Activated CD8-positive, alpha-beta memory T cell treated with anti-CD3 and anti-CD28 coated beads, Interleukin-2, amount 50 U/mL, for 48 hours (primary cell): ENCODE measurements at regions not wholly inside any gene's neighbourhood (a gene's known extent, or its start where the extent isn't known, plus 50 kb on each side); places are given as distances from the start of the nearest gene placed in this dataset.

ENCODE experiments used
- DNase-seq: peaks from one replicate; pipeline ENCODE4 v3.0.0-alpha.2; 2020

DNA sequence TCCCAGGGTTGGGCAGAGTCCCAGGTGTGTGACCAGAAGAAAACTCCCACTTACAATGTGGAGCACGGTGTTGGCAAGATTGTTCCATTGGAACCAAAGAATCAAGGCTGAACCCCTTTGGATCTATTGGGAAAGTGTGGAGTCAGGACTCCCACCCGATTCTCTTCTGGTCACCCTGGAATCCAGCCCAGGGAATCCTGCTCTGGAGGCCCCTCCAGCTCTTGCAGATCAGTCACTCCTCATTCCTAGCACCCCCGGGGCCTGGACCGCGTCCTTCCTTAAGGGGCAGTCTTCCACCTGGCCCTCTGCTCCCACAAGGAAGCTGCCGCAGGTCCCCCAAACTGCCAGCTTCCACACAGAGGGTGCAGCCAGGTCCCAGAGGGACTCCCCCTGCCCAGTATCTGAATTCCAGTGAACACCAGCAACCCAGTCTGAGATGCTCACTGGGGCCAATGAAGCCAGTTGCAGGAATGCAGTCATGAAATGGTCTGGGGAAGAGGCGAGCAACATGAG lies 170.1 kb downstream of the GADD45G start:
- no peak for DNase-seq

DNA sequence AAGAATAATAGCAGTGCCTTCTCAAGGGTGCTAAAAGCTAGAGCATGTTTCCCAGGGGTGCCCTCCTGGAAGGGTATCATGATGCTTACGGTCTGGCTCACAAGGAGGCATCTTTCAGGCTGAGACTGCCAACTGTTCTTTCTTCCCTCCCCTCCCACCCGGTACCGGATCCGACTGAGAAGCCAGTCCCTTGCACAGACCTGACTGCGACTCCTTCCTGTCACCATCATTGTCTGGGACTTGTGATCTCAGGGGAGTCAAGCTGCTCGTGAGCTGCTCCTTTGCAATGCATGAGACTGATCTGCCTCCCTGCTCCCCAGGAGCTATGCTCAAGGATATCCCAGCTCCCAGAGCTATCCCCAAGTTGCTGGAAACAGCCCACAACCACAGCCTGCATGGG lies 170.8 kb downstream of the GADD45G start:
- DNase-seq, result no peak

DNA sequence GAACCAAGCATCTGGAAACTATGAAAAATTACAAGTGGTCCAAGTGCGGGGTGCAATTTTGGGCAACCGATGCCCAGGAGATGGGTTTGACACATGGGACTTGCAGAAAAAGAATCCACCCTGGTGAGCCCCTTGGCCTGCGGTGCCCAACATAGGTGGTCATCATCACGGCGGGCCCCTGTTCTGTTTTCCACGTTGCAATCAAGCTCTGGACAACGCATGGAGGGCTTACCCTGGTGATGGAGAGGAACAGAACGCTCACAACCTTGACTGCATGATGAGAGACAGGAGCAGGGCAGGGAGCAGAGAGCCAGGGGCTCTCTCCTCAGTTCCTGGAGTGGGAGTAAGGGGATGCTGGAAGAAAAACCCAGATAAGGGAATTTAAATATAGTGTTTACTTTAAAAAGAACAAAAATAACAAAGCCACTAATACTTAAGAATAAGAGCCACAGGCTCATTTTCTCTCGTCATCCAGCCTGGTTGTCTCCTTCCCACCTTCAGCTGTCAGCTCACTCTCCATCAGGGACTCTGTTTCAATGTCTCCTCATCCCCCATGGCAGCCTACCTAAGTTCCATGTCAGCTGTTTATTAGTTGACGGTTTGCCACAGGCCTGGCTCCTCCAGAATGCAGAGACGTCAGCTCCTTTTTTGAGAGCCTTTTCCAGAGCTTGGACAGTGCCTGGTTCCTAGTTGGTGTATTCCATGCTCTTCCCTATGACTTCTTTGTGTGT lies 172.1 kb downstream of the GADD45G start:
- no peak for DNase-seq

DNA sequence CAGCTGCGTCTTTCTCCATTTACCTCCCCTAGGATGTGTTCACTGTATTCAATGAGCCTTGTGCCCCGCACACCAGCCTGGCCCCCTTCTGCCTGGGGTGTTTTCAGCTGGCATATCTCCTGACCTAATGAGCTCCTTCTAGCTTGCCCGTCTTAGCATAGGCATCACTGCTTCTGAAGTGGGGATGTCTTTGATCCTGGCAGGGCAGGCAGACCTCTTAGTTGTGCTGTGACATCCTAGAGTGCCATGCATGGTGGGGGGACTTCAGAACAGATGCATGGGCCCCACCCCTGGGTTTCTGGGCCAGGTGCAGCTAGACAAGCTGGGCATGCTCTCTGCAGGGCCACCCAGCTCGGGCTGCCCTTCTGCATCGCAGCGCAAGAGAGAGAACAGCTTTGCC lies 172.7 kb downstream of the GADD45G start:
- DNase-seq, result no peak

DNA sequence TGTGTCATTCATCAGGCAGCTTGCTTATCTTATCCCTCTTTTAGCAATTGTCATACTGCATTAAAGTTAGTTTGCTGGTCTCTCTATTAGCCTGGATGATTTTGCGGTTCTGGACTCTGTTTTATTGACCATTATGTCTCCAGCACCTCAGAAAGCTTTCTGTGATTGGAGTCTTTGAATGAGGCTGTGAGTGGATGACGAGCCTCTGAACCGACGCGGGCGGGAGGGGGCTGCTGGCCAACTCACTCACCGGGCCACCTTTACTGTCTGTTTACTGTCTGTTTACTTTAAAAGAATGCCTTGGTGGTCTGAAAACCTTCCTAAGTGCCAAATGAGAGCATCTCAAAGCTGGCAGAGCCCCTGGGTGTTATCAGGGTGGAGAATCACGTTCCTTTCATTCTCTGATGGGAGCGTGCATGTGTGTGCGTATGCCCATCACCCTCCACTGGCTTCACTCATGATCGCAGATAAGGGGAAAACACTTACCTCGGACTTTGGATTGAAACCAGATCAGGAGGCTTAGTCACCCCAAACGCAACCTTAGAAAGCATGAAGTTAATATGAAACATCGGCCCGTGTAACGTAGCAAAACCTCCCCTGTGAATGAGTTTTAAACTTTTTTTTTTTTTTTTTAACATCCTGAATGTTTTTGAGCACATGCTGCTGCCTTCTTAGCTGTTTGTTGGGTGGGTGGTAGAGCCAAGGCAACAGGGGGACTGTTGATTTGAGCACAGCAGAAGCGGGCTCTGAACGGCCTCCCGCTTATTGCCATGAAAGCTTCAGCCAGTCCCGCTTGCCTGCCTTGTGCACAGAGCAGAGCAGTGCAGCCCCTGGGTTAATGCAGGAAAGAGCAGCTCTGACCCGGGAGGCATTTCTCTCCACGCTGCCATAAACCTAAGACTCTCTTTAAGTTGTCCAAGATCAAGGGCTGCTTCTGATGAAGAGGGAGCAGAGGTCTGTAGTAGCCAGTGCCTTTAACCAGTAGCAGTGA lies 173.6 kb downstream of the GADD45G start:
- DNase-seq, result no peak

DNA sequence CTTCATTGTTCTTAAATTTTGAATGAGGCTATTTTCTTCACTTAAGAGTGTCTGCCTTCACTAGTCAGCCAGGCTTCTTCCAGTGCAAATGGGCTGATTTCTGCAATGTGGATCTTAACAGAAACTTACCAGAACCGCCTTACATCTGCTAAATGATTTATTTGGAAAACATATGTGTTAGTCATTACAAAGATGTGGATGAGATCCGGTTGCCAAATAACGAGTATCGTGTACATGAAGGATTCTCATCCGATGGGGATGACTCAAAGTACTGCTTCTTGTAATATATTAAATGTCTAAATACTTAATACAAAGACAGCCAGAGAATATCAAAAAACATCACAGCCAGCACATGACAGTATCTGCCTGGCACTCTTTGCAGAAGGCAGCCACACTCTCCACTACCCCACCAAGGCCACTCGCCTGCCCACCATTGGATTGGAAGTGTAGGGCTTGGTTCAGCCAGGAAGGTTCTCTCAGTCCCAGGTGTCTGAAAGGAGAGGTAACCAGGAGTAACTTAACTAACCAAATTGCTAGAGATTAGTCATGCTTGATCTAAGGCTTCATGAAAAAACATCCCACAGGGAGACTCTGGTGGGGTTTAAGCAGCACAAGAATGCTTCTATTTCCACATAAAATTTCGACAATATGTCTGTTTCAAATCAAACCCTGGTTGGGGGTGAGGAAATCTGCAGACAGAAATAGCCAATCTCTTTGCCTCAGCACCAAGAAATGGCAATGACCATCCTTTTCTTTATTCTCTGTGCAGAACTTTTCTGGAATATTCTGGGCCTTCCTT lies 174.8 kb downstream of the GADD45G start:
- no peak for DNase-seq

DNA sequence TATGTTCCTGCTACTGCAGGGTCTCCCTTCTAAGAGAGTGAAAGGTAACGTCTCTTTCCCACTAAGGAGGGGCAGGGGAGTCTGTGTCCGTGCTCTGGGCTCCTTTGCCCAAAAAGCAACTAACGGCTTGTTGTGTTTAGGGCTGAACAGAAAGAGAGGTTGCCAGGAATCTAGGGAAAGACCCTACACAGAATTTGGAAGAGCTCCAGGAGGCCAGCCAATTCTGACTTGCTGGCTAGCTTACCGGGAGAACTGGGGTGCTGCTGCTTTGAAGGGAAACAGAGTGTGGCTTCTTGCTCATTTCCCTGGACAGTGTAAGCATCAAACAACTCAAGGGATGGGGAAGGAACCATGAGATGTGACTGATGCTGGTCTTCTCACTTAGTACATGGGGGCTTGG lies 176.1 kb downstream of the GADD45G start:
- DNase-seq, result no peak

DNA sequence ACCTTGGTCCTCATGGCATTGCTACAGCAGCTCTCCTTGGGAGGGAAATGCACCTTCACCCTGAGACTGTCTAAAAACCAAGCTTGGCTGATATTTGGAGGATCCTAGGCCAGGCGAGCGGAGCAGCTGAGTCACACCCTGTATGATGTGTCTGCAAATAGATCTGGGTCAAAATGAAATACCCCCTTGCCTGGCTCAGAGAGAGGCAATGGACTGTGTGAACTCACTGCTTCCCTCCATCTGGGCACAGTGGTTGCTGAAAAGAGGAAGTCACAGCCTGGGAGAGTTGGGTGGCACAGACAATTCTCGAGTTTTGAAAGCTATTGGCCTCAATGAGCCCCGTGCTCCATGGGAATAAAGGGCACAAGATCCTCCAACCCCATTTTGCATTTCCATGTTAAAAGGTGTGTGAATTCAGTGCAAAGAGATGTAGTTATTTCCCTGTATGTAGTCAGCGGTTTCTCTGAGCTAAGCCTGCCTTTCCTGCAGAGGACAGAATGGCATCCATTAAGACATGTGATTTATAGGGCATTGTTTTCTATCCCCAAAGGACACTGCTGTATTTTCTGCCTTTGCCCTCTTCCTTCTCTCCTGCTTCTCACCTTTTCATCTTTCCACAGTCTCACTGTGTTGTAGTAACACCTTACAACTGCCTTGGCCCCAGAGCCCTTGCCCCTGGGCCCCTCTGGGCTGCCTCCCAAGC lies 177.2 kb downstream of the GADD45G start:
- no peak for DNase-seq

DNA sequence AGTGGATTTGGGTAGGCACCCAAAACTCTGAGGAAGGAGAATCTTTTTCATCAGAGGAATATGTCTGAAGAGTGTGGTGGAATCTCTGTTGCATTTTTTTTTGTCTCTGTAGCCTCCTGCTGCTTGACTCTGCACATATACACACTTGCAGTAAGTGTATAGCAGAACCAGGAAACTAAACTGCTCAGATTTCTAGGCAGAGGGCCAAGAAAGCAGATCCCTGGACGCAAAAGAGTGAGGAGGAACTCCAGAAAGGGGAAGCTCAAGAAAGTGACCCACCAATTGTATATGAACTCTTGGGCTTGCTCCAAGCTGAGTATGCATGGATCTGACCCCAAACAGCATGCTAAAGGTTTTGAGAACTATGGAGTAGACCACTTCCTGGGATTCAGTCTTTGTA lies 181.8 kb downstream of the GADD45G start:
- no peak for DNase-seq

DNA sequence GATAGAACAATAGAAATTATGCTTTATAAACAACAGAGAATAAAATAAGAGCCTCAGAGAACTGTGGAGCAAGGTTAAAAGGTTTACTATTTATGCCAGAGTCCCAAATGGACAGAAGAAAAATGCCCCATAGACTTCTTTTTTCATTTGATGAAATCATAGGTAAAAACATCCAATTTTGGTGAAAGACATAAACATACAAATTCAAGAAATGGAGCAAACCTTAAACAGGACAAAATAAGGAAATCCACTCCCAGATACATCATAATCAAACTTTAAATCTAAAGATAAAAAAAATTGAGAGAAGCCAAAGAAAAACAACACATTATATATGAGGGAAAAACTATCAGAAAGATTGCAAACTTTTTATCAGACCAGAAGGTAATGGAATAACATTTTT lies 182.8 kb downstream of the GADD45G start:
- DNase-seq, result no peak

DNA sequence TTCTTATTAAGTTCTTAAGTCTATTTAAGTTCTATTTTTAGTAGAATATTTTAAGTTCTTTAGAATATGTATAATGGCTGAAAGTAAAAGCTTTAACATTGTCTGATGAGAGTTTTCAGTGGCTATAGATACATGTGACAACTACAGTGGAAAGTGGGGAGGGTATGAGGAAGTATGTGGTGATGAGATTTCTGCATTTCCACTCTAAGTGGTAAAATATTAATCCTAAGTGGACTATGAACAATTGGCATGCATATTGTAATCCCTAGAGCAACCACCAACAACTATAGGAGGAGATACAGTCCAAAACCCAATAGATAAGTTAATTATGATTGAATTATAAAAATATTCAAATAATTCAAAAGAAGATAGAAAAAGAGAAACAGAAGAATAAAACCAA lies 183.6 kb downstream of the GADD45G start:
- DNase-seq, result no peak

DNA sequence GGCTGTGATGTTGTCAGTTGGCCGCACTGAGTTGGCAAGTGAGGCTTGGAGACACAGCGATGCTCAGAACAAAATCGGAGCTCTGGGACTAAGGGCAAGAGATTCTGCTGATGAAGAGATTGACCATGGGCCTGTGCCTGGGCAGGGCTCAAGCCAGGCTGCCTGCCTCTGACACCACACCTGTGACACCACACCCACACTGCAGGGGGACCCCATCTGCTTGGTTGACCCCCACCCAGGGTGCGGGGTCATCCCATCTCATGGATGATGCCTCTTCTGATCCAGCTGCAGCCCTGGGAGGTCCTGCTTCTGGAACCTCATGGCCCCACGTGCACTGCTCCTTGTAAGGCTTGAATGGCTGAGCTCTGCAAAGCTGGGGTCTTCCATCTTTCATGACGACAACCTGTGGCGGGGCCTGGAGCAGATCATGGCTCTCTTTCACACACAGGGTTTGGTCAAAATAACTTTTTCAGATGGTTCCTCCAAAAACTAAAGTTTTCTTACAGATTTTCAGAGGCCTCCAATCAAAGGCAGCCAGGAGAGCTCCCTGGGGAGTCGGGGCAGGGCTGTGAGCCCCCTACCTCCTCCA lies 185.2 kb downstream of the GADD45G start:
- no peak for DNase-seq

DNA sequence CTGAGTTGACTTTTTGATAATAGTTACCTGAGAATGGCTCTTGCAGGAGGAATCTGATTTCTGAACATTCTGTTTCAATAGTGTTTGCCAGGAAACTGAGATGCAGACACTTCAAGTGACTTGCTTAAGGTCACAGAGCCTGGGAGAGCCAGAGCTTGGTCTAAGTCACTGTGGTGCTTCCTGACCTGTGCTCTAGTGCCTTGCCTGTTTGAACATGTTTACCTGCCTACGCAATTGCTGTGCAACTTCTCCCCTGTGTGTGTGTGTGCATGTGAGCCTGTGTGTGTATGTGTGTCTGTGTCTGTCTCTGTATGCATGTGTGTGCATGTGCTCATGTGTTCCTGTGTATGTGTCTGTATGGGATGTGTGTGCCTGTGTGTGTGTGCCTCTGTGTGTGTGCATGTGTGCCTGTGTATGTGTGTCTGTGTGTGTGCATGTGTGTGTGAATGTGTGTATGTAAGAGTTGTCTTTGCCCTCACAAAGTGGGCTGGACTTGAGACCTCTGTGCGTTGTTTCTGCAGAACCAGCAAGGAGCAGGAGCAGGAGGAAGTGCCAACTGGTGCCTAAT lies 185.8 kb downstream of the GADD45G start:
- DNase-seq, result no peak

DNA sequence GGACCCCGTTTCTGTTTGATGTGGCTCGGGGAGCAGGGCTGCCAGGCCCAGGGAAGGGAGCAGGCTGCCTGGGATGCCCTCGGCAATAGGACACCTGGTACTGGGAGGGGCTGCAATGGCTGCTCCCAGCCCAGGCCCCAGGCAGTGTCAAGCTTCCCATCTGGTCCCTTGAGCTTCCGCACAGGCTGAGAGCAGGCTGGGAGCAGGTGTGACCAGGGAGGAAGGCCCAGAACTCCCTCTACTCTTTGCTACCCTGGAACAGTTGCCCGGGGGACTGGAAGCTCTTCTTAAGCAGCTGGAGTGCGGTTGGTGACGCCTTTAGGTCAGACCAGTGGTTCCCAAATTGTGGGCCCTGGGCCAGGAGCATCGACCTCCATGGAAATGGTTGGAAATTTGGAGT lies 186.9 kb downstream of the GADD45G start:
- no peak for DNase-seq

DNA sequence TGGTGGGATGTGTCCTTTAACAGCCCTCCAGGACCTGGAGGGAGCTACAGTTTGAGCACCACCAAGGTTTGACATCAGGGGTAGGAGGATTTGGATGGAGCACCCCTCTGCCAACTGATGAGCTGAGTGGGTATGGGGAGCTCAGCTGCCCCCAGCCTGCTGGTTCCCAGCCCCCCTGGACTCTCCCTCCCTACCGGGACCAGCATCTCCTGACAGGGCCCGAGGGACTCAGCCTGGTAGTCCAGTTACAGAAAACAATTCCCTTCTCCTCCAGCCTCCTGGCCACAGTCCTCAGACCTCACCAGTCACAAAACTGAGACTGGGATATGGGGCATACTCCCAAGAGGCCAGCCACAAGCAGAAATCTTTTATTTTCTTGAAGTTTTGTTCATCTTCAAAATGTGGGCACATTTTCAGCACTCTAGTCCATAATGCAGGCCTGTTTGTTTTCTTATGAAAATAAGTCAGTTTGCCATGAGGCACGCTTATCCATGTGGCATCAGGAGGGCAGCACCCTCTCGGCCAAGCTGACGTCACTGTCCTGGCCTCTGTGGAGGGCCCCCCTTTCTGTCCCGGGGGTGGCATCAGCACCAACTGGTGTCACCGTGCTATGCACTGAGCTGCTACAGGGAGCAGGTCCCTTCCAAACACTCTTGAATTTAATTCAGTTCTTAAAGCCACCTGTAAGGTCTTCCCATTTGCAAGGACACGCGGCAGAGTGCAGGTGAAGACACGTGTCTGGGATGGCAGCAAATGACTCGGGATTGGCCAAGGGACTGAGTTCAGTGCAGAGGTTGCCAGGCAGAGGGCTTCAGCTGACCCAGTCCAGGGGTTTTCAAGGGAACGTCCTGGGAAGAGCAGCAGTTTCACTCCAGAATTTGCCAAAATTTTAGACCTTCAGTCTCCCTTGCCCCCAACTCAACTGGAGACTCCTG lies 187.6 kb downstream of the GADD45G start:
- no peak for DNase-seq

DNA sequence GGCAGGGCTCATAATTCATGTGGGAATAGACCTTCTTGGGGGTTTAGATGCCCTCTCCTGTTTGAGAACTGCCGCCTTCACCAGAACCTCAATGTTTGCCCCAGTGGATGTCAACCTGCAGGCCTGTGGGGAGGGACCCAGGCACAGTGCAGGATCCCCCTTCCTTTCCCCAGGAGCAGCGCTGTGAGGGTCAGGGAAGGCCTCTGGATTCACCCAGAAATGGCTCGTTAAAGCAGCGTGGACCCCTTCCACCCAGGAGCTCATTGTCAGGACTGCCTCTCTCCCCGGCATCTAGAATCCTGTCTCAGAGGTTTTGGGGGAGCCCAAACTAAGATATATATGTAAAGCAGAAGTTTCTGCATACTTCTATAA lies 188.3 kb downstream of the GADD45G start:
- DNase-seq, result no peak

DNA sequence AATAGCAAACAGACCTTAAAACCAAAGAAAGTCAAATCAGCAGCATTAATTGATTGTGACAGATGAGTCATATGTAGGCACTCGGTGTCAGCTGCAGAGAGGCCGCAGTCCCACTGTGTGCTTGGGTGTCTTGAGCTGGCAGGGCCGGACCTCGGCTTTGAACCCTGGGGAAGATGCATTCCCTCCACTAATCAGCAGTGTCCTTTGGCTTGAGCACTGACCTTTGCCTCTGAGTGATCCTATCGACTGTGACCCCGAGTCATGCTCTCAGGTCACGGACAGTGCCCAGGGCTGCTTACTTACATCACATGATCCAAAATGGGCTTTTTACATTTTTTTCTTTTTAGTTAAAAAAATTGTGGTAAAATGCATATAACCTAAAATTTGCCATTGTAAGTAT lies 188.7 kb downstream of the GADD45G start:
- DNase-seq, result no peak

DNA sequence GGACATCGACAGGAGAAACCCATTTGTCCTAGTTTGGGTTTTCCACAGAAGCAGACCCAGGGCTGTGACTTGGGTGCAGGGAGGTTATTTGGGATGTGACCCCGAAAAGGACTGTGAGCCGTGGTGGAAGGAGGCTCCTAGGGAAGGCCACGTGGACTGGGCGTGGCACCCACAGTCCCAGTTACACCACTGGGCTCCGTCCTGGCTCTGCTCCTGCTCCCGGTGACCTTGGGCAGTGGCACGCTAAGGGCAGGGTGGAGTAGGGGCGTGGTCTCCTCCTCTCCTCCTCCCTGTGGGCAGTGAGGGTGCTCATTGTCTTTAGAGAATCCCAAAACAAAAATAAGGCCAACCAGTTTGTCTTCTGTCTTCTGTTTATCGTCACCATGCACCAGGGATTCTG lies 190.1 kb downstream of the GADD45G start:
- no peak for DNase-seq

DNA sequence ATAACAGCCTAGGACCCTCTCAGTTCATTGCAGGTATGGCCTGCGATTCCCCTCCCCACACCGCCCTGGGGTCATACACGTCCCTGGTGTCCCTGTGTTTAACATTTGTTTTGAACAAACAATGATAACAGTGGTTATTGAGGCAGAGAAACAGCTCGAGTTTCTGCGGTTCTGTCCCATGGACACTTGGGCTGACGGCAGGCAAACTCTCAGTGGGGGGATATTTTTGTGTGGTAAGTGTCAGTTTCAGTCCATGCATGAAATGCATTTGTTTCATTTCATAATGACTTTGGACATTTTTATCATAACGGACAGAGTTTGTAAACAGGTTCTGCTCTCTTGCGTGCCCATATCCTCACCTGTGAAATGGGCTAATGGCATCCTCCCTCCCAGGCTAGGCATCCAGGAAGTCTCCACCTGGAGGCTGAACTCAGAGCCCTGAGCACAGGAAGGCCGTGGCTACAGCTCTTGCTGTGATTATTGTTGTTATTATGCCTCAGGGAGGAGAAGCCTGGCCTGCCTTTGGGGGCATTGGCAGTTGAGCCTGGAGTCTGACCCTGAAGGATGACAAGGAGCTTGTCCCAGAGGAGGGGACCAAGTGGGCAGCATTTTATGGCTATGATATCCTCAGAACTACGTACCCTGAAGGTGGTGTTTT lies 190.9 kb downstream of the GADD45G start:
- no peak for DNase-seq

DNA sequence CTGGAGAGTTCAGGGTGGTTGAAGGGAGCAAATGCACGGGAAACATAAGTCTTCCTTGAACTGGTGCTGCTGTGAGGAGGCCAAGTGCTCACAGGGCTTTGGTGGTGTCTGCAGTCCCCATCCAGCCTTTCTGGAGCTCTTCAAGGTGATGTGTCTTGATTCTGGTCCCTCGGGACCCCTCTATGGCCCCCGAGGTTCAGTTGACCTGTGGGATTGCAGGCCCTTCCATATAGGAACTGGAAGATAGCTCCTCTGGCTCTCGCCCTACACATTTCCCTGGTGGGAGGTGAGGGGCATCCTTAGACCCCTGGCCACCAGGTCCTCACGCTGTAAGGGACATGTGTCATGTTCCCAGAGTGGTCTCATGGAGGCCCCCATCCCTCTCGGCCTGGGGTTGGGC lies 191.8 kb downstream of the GADD45G start:
- DNase-seq, result no peak
